H9 (cell line): ENCODE measurements at regions not wholly inside any gene's neighbourhood (a gene's known extent, or its start where the extent isn't known, plus 50 kb on each side); places are given as distances from the start of the nearest gene placed in this dataset.
A peak's percentile ranks its signal among the peaks of the same experiment; 100 is the strongest.

Source experiments
- DNase-seq: peaks from one replicate; pipeline ENCODE4 v3.0.0-alpha.2; 2017
- H2AFZ ChIP-seq: one replicate; pipeline ENCODE4 v1.6.1; 2013; ENCODE audit warnings: mild to moderate bottlenecking, low read length, control low read depth, moderate library complexity
- H2AK5ac ChIP-seq: 2 replicates; pipeline ENCODE4 v1.6.1; 2013; ENCODE audit warnings: low read length, control low read depth, mixed read lengths; ENCODE audit not compliant: insufficient read length
- H2BK120ac ChIP-seq: one replicate; pipeline ENCODE4 v1.6.1; 2013; ENCODE audit warnings: low read depth, mild to moderate bottlenecking, low read length, control low read depth, inconsistent platforms; ENCODE audit not compliant: poor library complexity, severe bottlenecking
- H2BK12ac ChIP-seq: 2 replicates; pipeline ENCODE4 v1.6.1; 2013; ENCODE audit warnings: low read length, control low read depth, mixed read lengths, low read depth; ENCODE audit not compliant: insufficient read length
- H2BK15ac ChIP-seq: 2 replicates; pipeline ENCODE4 v1.6.1; 2013; ENCODE audit warnings: low read depth, low read length, control low read depth
- H2BK20ac ChIP-seq: one replicate; pipeline ENCODE4 v1.6.1; 2013; ENCODE audit warnings: low read depth, mild to moderate bottlenecking, low read length, control low read depth, inconsistent platforms; ENCODE audit not compliant: poor library complexity, severe bottlenecking
- H2BK5ac ChIP-seq: 2 replicates; pipeline ENCODE4 v1.6.1; 2013; ENCODE audit warnings: low read length, control low read depth, mixed read lengths; ENCODE audit not compliant: insufficient read length
- H3K14ac ChIP-seq: 2 replicates; pipeline ENCODE4 v1.6.1; 2013; ENCODE audit warnings: low read length, control low read depth; ENCODE audit not compliant: insufficient read depth
- H3K18ac ChIP-seq: 2 replicates; pipeline ENCODE4 v1.6.1; 2013; ENCODE audit warnings: low read depth, mild to moderate bottlenecking, mixed read lengths, low read length, control low read depth; ENCODE audit not compliant: insufficient read length
- H3K23ac ChIP-seq: 2 replicates; pipeline ENCODE4 v1.6.1; 2013; ENCODE audit warnings: low read length, control low read depth, mixed read lengths, low read depth; ENCODE audit not compliant: insufficient read length
- H3K23me2 ChIP-seq: 2 replicates; pipeline ENCODE4 v1.6.1; 2013; ENCODE audit warnings: low read depth, mild to moderate bottlenecking, mixed read lengths, low read length, control low read depth; ENCODE audit not compliant: insufficient read length, poor library complexity, severe bottlenecking
- H3K27ac ChIP-seq: 2 replicates; pipeline ENCODE4 v1.5.1; 2013; ENCODE audit warnings: low read length, control low read depth, mixed read lengths, low read depth; ENCODE audit not compliant: insufficient read length
- H3K27me3 ChIP-seq: 2 replicates; pipeline ENCODE4 v1.6.1; 2013; ENCODE audit warnings: low read length, control low read depth, inconsistent platforms; ENCODE audit not compliant: insufficient read depth
- H3K4ac ChIP-seq: 2 replicates; pipeline ENCODE4 v1.6.1; 2013; ENCODE audit warnings: low read depth, mild to moderate bottlenecking, control low read depth, inconsistent platforms, low read length, moderate library complexity
- H3K4me1 ChIP-seq: 2 replicates; pipeline ENCODE4 v1.6.1; 2013; ENCODE audit warnings: low read length, control low read depth, inconsistent platforms; ENCODE audit not compliant: insufficient read depth
- H3K4me2 ChIP-seq: 2 replicates; pipeline ENCODE4 v1.6.1; 2013; ENCODE audit warnings: low read length, control low read depth, mixed read lengths; ENCODE audit not compliant: insufficient read length, insufficient read depth
- H3K56ac ChIP-seq: 2 replicates; pipeline ENCODE4 v1.6.1; 2013; ENCODE audit warnings: low read depth, mild to moderate bottlenecking, mixed read lengths, low read length, control low read depth; ENCODE audit not compliant: insufficient read length
- H3K79me1 ChIP-seq: 2 replicates; pipeline ENCODE4 v1.6.1; 2013; ENCODE audit warnings: low read depth, mild to moderate bottlenecking, moderate library complexity, low read length, control low read depth, inconsistent platforms; ENCODE audit not compliant: insufficient read depth, poor library complexity, severe bottlenecking
- H3K79me2 ChIP-seq: 2 replicates; pipeline ENCODE4 v1.6.1; 2013; ENCODE audit warnings: low read length, control low read depth, inconsistent platforms; ENCODE audit not compliant: insufficient read depth
- H3K9ac ChIP-seq: 2 replicates; pipeline ENCODE4 v1.6.1; 2013; ENCODE audit warnings: low read length, control low read depth, mixed read lengths; ENCODE audit not compliant: insufficient read length; ENCODE audit errors: extremely low read depth
- H3K9me3 ChIP-seq: one replicate; pipeline ENCODE4 v1.6.1; 2013; ENCODE audit warnings: low read depth, low read length, inconsistent platforms; ENCODE audit not compliant: control insufficient read depth
- H3T11ph ChIP-seq: one replicate; pipeline ENCODE4 v1.6.1; 2013; ENCODE audit warnings: mild to moderate bottlenecking, low read length, control low read depth, inconsistent platforms
- H4K20me1 ChIP-seq: one replicate; pipeline ENCODE4 v1.6.1; 2013; ENCODE audit not compliant: control insufficient read depth, insufficient read length, insufficient read depth
- H4K5ac ChIP-seq: 2 replicates; pipeline ENCODE4 v1.6.1; 2013; ENCODE audit warnings: low read depth, mild to moderate bottlenecking, mixed read lengths, low read length, control low read depth; ENCODE audit not compliant: insufficient read length
- H4K8ac ChIP-seq: replicated peaks from 2 replicates; pipeline ENCODE4 v1.6.1; 2013; ENCODE audit warnings: low read length, control low read depth, mixed read lengths, low read depth; ENCODE audit not compliant: insufficient read length
- H4K91ac ChIP-seq: 2 replicates; pipeline ENCODE4 v1.6.1; 2013; ENCODE audit warnings: low read depth, mild to moderate bottlenecking, moderate library complexity, mixed read lengths, low read length, control low read depth; ENCODE audit not compliant: insufficient read length
- H3K27ac Mint-ChIP-seq, 3 experiments: 2 replicates in 2 of 3; 3 replicates in 1 of 3; pipeline ENCODE4 v1.8.0; 2020 to 2021; ENCODE audit warnings: mixed read lengths in 3 of 3, mild to moderate bottlenecking in 1 of 3, moderate library complexity in 1 of 3
- H3K27me3 Mint-ChIP-seq: 2 replicates; pipeline ENCODE4 v1.8.0; 2021; ENCODE audit warnings: low read depth, mild to moderate bottlenecking, moderate library complexity, mixed read lengths
- H3K36me3 Mint-ChIP-seq, 3 experiments: 2 replicates in 2 of 3; 3 replicates in 1 of 3; pipeline ENCODE4 v1.8.0; 2020 to 2021; ENCODE audit warnings: low read depth in 3 of 3, mixed read lengths in 3 of 3; ENCODE audit not compliant: insufficient read depth in 1 of 3
- H3K4me1 Mint-ChIP-seq, 2 experiments: 2 replicates each; pipeline ENCODE4 v1.8.0; 2020; ENCODE audit warnings: mixed read lengths in 2 of 2
- H3K4me3 Mint-ChIP-seq, 2 experiments: 2 replicates in 1 of 2; 3 replicates in 1 of 2; pipeline ENCODE4 v1.8.0; 2020 to 2021; ENCODE audit warnings: mild to moderate bottlenecking in 2 of 2, mixed read lengths in 2 of 2, moderate library complexity in 1 of 2
- H3K9me3 Mint-ChIP-seq, 2 experiments: 2 replicates in 1 of 2; 3 replicates in 1 of 2; pipeline ENCODE4 v1.8.0; 2020; ENCODE audit warnings: mild to moderate bottlenecking in 2 of 2, mixed read lengths in 2 of 2, moderate library complexity in 1 of 2
- WGBS: extraction: QIAGEN DNeasy Blood & Tissue Kit; methylation state at CpG from one replicate; pipeline ENCODE4 v1.1.7; 2013; ENCODE audit warnings: missing lambda C conversion rate, low lambda C conversion rate, mixed read lengths; ENCODE audit not compliant: insufficient read length; ENCODE audit errors: extremely low coverage; 5-methylcytosine and 5-hydroxymethylcytosine counted together
- TF ChIP-seq, protein P1 (sequence below): fragments of 200-600 bp; sonication (generic); conservative IDR thresholded peaks from 3 replicates; pipeline ENCODE4 v1.8.0; 2021; ENCODE audit warnings: antibody characterized with exemption, mild to moderate bottlenecking

DNA sequence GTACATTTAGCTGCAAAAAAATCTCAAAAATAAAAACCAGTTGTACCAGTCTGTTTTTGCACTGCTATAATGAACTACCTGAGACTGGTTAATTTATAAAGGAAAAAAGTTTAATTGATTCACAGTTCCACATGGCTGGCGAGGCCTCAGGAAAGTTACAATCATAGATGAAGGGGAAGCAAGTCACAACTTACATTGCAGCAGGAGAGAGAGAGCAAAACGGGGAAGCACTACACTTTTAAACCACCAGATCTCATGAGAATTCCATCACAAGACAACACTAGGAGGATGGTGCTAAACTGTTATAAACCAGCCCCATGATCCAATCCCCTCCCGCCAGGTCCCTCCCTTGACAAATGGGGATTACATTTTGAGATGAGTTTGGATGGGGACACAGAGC lies 186.0 kb downstream of the TMTC3 start:
- H2BK15ac ChIP-seq = no peak overlapping the region
- Mint-ChIP-seq H3K9me3 (peaks cover 4% of the 10 kb centered on the region in 2 experiments; a peak in 4 of 5 replicates), H3K27ac (peak overlapping the region in 1 of 3 experiments; percentile 3; a peak in 2 of 7 replicates), H3K4me1 (no peaks in the 10 kb centered on the region), H3K4me3 (no peak overlapping the region), H3K27me3 (no peaks in the 10 kb centered on the region), H3K36me3 (no peaks in the 10 kb centered on the region; a peak in 1 of 7 replicates)
- DNase-seq = no peak
- no peaks in the 10 kb centered on the region for H3K9me3 ChIP-seq
- no peak overlapping the region for H4K5ac ChIP-seq
- no peak overlapping the region for H4K91ac ChIP-seq
- no peaks in the 10 kb centered on the region for H4K20me1 ChIP-seq
- H3K14ac ChIP-seq = no peak overlapping the region
- H3K4me2 ChIP-seq = no peak overlapping the region
- no peaks in the 10 kb centered on the region for H3K79me1 ChIP-seq
- no peak overlapping the region for H3K4ac ChIP-seq
- no peaks in the 10 kb centered on the region for H3K79me2 ChIP-seq
- TF ChIP-seq, protein P1, sequence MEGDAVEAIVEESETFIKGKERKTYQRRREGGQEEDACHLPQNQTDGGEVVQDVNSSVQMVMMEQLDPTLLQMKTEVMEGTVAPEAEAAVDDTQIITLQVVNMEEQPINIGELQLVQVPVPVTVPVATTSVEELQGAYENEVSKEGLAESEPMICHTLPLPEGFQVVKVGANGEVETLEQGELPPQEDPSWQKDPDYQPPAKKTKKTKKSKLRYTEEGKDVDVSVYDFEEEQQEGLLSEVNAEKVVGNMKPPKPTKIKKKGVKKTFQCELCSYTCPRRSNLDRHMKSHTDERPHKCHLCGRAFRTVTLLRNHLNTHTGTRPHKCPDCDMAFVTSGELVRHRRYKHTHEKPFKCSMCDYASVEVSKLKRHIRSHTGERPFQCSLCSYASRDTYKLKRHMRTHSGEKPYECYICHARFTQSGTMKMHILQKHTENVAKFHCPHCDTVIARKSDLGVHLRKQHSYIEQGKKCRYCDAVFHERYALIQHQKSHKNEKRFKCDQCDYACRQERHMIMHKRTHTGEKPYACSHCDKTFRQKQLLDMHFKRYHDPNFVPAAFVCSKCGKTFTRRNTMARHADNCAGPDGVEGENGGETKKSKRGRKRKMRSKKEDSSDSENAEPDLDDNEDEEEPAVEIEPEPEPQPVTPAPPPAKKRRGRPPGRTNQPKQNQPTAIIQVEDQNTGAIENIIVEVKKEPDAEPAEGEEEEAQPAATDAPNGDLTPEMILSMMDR = no peak
- H3K56ac ChIP-seq = no peak overlapping the region
- no peak overlapping the region for H2AK5ac ChIP-seq
- no peak overlapping the region for H3K27ac ChIP-seq
- no peak overlapping the region for H2BK20ac ChIP-seq
- no peak overlapping the region for H2BK120ac ChIP-seq
- H2BK5ac ChIP-seq = no peak overlapping the region
- no peak overlapping the region for H3T11ph ChIP-seq
- no peak overlapping the region for H2AFZ ChIP-seq
- H3K4me1 ChIP-seq = no peaks in the 10 kb centered on the region
- no peak overlapping the region for H3K18ac ChIP-seq
- no peak overlapping the region for H4K8ac ChIP-seq
- no CpG with 5 or more reads among the region's 3 CpGs for WGBS
- H3K23ac ChIP-seq = no peak overlapping the region
- H3K9ac ChIP-seq = no peak overlapping the region
- no peak overlapping the region for H2BK12ac ChIP-seq
- no peaks in the 10 kb centered on the region for H3K27me3 ChIP-seq
- H3K23me2 ChIP-seq = no peaks in the 10 kb centered on the region
